GM20431 (cell line): ENCODE measurements at regions not wholly inside any gene's neighbourhood (a gene's known extent, or its start where the extent isn't known, plus 50 kb on each side); places are given as distances from the start of the nearest gene placed in this dataset.

Experiments used
- in situ Hi-C: fragments of 300-500 bp; cut with MseI, MboI; formaldehyde crosslinking; loops from one replicate; pipeline ENCODE4 v1.15.0; 2020; ENCODE audit warnings: low sequenced_read_pairs; ENCODE audit not compliant: unreplicated experiment

- in situ Hi-C loops: no loop called here
Measured at GRCh38 chr21:35628316-35628715, 432.0 kb downstream of the SETD4 start.

GRCh38 chr21:35627462-35627861 is 432.9 kb downstream of the SETD4 start:
- in situ Hi-C loops: no loop called here

DNA sequence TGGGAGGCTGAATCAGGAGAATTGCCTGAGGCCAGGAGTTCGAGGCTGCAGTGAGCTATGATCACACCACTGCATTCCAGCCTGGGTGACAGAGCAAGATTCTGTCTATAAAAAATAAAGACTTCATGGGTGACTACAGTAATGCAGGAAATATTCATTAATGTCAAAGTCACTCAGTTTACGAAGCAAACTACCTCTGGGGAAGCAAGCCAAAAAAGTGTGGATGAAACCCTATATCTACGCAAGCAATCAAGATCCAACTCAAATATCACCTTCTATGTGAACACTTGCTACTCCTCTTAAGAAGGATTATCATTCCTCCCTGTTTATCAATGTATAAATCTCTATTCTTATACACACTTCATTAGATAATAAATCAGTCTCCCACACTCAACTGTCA is 434.8 kb downstream of the SETD4 start:
- in situ Hi-C loops: no loop called here

DNA sequence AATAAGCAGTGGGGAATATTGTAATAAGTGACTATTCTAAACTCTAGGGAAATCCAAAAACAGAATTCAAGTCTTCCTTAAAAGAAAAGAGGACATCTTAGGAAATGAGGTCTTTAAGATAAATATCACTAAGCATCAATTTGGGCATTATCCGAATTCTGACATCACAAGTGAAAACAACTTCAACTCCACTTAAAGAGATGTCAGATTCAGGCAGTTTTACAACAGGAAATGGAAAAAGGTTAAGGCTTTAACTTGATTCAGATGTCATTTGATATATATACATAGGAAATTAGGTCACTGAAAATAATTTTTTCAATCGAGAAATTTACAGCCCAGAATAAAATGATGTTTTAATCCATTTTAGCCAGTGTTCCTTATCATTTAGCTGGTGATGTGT is 435.4 kb downstream of the SETD4 start:
- in situ Hi-C loops: no loop called here

GRCh38 chr21:35622612-35623011 is 437.7 kb downstream of the SETD4 start:
- in situ Hi-C loops: no loop called here

DNA sequence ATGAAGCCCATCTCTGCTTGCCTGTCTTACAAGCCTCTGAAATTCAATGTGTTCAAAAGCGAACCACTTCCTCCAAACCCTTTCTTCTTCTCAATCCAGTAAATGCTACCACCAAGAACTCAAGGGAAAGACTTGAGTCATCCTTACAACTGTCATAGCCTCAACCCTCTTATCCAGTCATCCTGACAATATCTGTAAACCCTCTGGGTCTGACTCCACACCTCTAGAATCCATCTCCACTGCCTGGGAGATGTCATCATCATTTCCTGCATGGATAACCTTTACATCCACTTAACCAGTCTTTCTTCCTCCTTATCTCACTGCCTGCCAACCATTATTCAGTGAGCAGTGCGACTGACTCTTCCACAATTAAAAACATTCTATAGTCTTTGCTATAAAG is 441.1 kb downstream of the SETD4 start:
- in situ Hi-C loops: no loop called here

DNA sequence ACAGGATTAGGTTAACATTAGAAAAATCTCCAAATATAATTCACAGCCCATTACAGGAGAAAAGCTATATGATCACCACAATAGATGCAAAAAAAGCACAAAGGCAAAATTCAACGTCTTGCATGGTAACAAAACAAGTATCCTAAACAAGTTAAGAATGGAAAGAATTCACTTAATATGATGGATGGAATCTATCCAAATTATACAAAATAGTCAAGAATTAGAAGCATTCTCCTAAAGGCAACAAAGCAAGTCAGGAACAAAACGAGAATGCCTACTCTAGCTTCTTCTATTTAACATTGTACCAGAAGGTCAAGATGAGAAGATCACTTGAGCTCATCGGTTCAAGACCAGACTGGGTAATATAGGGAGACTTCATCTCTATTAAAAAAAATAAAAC is 442.8 kb downstream of the SETD4 start:
- in situ Hi-C loops: no loop called here

DNA sequence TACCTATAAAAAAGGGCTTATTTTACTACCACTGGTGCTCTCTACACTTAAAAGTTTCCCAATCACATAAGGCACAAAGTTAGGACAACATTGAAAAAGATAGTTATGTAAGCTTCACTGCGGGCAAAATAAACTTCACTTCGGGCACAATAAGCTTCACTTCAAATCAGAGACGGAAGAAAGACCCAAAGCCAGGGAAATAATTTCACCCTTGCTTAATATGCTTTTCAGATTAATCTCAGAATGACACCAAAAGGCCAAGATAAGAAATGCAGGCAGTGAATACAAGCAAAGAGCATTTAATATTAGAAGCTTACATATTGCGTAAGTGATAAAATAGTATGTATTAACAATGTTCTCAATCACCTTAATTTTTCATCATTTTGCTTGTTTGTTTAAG is 444.2 kb downstream of the SETD4 start:
- in situ Hi-C loops: no loop called here

GRCh38 chr21:35615325-35615724 is 445.0 kb downstream of the SETD4 start:
- in situ Hi-C loops: no loop called here

DNA sequence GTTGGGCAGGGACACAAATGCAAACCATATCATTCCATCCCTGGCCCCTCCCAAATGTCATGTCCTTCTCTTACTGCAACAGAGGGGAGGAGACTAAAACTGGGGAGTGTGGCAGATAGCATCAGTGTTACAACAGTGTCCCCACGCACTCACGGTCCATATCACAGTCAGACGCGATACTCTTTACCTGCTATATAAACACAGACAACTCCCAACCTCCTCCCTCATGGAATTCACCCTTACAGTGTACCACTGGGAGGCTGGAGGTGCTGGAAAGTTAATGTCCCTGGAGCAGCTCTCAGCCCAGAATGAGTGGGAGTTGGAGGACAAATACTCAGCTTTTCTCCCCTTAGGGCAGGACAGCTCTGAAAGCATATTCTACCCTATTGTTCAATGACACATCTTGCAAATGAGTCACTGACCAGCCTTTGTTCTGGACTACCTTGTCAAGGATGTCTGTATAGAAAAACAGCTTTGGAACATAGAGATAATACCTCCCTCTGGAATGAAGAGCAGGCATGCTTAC is 445.9 kb downstream of the SETD4 start:
- in situ Hi-C loops: no loop called here

GRCh38 chr21:35611708-35612132 is 448.6 kb downstream of the SETD4 start:
- in situ Hi-C loops: no loop called here

GRCh38 chr21:35609263-35609662 is 451.1 kb downstream of the SETD4 start:
- in situ Hi-C loops: no loop called here

- in situ Hi-C loops: no loop called here
Measured at GRCh38 chr21:35607406-35607805, 452.9 kb downstream of the SETD4 start.

DNA sequence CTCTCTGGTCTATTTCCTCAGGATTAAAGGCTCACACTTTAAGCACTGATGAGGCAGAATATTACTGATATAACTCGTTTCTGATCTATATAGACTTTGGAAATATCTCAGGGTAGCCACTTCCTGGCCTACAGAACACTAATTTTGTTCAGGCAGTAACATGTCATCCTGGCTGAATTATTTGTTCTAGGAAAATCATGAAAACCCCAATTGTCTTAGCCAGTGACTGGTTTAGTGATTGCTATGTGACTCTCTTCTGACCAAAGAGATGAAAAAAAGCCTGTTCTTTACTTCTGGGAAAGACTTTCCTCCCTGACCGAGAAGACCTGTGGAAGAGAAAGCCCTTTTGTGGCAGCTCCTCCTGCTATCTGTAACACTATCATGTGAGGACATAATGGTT is 453.7 kb downstream of the SETD4 start:
- in situ Hi-C loops: no loop called here

DNA sequence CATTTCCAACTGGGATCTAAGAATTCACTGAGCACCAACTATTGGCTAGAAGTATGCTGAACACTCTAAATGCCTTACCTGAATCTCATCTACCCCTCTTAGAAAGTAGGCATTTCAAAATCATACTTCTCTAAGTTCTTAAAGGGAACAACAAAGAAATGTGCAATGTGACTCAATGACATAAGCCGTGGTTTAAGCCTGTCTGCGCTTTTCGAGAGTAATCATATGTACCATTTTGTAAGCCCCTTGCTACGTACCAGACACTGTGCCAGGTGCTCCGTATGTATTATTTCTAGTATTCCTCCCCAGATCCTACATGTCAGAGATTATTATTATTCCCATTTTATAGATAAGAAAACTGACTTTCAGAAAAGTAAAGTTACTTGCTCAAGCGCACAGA is 454.2 kb downstream of the SETD4 start:
- in situ Hi-C loops: no loop called here

GRCh38 chr21:35603494-35603893 is 456.8 kb downstream of the SETD4 start:
- in situ Hi-C loops: no loop called here

- in situ Hi-C loops: no loop called here
Measured at GRCh38 chr21:35602811-35603362, 457.4 kb downstream of the SETD4 start.

DNA sequence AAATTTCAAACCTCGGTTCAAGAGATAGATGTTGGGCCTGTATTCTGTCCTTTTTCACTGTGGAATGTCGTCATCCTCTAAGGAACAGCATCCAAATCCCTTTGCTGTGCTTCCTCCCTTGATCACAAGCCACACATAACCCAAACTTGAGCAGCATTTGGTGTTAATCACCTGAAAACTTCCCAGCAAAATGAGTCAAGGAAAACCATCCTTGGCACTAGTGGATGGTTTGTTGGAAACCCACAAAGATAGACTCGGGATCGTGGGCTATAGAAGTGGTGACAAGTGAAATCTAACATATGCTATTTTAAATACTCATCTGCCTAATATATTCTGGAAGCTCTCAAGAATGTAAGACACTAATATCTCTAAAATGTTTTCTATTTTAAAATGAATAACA is 459.1 kb downstream of the SETD4 start:
- in situ Hi-C loops: no loop called here

- in situ Hi-C loops: no loop called here
Measured at GRCh38 chr21:35599164-35599563, 461.2 kb downstream of the SETD4 start.

GRCh38 chr21:35597750-35598339 is 462.5 kb downstream of the SETD4 start:
- in situ Hi-C loops: no loop called here

- in situ Hi-C loops: no loop called here
Measured at GRCh38 chr21:35594905-35595304, 465.4 kb downstream of the SETD4 start.

DNA sequence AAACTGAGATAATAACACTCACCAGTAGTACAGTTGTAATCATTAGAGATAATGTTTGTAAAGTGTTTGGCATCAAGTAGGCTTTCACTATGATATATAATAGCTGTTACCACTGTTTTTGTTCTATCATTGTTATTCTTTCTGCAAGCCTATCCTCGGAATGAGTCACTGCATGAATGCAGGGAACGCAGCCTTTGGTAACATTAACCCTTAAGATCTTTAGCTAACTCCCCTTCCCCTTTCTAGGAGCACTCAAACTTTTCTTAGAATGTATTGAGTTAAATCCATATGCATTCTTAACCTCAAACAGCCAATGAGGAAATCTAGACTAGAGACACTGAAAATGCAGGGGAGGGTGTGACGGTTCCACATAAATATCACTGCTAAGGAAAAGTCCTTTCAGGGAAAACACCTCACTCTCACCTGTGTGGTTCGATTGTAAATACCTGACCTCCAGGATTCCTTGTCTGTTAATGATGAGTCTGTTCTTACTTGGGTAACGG is 467.3 kb downstream of the SETD4 start:
- in situ Hi-C loops: no loop called here
